Gastroesophageal sphincter (tissue), 3 donors: ENCODE measurements at regions not wholly inside any gene's neighbourhood (a gene's known extent, or its start where the extent isn't known, plus 50 kb on each side); places are given as distances from the start of the nearest gene placed in this dataset.

Source experiments
- EP300 ChIP-seq: sonication (generic); formaldehyde crosslinking; IDR thresholded peaks from one replicate; pipeline ENCODE4 v1.6.1; 2017; ENCODE audit warnings: antibody characterized with exemption, mild to moderate bottlenecking
- POLR2A ChIP-seq, 2 donors: fragments of 450-650 bp; IDR thresholded peaks; one replicate each; pipeline ENCODE4 v1.6.1; 2017; ENCODE audit warnings: antibody characterized with exemption in 2 of 2, mild to moderate bottlenecking in 2 of 2, moderate library complexity in 1 of 2
- POLR2AphosphoS5 ChIP-seq: sonication (generic); formaldehyde crosslinking; IDR thresholded peaks from one replicate; pipeline ENCODE4 v1.6.1; 2017; ENCODE audit warnings: antibody characterized with exemption
- TF ChIP-seq, protein P1 (sequence below), 4 experiments: fragments of 200-600 bp in 2 of 4; fragments of 450-650 bp in 2 of 4; sonication (generic) in 1 of 4; IDR thresholded peaks; one replicate each; pipeline ENCODE4 v1.5.1; 2017 to 2019; ENCODE audit warnings: antibody characterized with exemption in 4 of 4, mild to moderate bottlenecking in 2 of 4, moderate library complexity in 2 of 4

DNA sequence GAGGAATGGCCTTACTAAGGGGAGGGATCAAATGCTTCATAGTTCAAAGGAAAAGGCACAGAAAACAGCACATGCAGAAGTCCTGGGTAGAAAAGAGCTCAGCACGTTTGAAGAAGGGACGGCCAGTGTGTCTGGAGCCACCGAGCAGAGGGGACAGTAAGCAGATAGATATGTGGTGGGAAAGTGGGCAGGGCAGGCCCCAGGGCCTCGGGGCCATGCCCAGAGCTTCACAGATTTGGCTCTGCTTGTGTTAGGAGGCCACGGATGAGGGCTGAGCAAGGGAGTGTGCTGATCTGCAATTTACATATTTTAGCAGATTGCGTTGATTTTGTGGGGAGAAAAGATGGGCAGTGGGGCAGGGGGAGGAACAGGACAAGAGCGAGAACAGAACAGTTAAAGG is 343.1 kb downstream of the LPIN1 start:
- TF ChIP-seq, protein P1, sequence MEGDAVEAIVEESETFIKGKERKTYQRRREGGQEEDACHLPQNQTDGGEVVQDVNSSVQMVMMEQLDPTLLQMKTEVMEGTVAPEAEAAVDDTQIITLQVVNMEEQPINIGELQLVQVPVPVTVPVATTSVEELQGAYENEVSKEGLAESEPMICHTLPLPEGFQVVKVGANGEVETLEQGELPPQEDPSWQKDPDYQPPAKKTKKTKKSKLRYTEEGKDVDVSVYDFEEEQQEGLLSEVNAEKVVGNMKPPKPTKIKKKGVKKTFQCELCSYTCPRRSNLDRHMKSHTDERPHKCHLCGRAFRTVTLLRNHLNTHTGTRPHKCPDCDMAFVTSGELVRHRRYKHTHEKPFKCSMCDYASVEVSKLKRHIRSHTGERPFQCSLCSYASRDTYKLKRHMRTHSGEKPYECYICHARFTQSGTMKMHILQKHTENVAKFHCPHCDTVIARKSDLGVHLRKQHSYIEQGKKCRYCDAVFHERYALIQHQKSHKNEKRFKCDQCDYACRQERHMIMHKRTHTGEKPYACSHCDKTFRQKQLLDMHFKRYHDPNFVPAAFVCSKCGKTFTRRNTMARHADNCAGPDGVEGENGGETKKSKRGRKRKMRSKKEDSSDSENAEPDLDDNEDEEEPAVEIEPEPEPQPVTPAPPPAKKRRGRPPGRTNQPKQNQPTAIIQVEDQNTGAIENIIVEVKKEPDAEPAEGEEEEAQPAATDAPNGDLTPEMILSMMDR (IDR thresholded peaks at IDR 0.05) = no peak
- TF ChIP-seq POLR2A (IDR thresholded peaks at IDR 0.05) (no peak), EP300 (no peak), POLR2AphosphoS5 (no peak)
